Hepatocyte (in vitro differentiated cells): ENCODE measurements at regions not wholly inside any gene's neighbourhood (a gene's known extent, or its start where the extent isn't known, plus 50 kb on each side); places are given as distances from the start of the nearest gene placed in this dataset.
"Not testable (repeated sequence)": the region's sequence is repeated elsewhere in the genome, so short reads cannot be mapped to it uniquely, and the experiment has no call there.

ENCODE experiments used
- CTCF ChIP-seq: fragments of 200-600 bp; sonication (generic); IDR thresholded peaks from 2 replicates; pipeline ENCODE4 v1.5.1; 2016; ENCODE audit warnings: antibody characterized with exemption, mild to moderate bottlenecking; ENCODE audit not compliant: poor library complexity
- EZH2 ChIP-seq: fragments of 200-600 bp; sonication (generic); IDR thresholded peaks from 2 replicates; pipeline ENCODE4 v1.6.1; 2016; ENCODE audit warnings: antibody characterized with exemption, mild to moderate bottlenecking, borderline replicate concordance
- EZH2phosphoT487 ChIP-seq: fragments of 200-600 bp; sonication (generic); IDR thresholded peaks from one replicate; pipeline ENCODE4 v1.6.1; 2018; ENCODE audit warnings: antibody characterized with exemption, mild to moderate bottlenecking, low read depth, moderate library complexity; ENCODE audit not compliant: unreplicated experiment, severe bottlenecking

DNA sequence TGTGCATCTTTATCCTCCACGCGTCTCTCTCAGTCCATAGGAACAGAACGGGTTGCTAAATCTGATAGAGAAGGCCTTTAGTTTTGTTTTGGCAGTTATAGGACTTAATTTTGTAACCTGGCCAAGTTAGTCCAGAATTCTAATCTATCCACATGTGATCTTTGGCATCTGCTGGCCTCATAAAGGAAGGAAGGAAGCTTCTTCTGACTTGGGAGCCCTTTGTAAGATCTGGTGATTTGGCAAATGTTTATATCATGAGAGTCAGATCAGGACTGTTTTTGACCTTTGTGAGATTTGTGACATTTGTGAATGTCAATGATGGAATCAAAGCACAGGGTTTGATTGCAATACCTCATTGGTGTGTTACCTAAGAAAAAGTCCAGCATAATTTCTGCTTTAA, 96.4 kb upstream of the MTLN start:
- TF ChIP-seq CTCF, EZH2, EZH2phosphoT487: not testable (repeated sequence)
